Calu3 (cell line): ENCODE measurements at regions not wholly inside any gene's neighbourhood (a gene's known extent, or its start where the extent isn't known, plus 50 kb on each side); places are given as distances from the start of the nearest gene placed in this dataset.

Source experiments
- BruUV-seq: library from RNA; stranded (reverse); fragments of 400-500 nt; replicated peaks from 2 replicates; lab custom pipeline; 2021; lab: Mats Ljungman, UMichigan
- CTCF ChIA-PET: fragments of 300-600 bp; sonication (Branson Sonifier 250); formaldehyde crosslinking; loops from one replicate; lab custom pipeline; 2022; ENCODE audit warnings: antibody characterized with exemption; lab: Charles Lee
- DNase-seq: peaks from one replicate; pipeline ENCODE4 v3.0.0; 2022
- H3K27ac Mint-ChIP-seq: one replicate; pipeline ENCODE4 v1.8.0; 2022; ENCODE audit warnings: mixed read lengths; ENCODE audit not compliant: unreplicated experiment
- H3K27me3 Mint-ChIP-seq: one replicate; pipeline ENCODE4 v1.8.0; 2022; ENCODE audit warnings: mixed read lengths; ENCODE audit not compliant: unreplicated experiment
- H3K36me3 Mint-ChIP-seq: one replicate; pipeline ENCODE4 v1.8.0; 2022; ENCODE audit warnings: mild to moderate bottlenecking, moderate library complexity, mixed read lengths; ENCODE audit not compliant: insufficient read depth, unreplicated experiment
- H3K4me1 Mint-ChIP-seq: one replicate; pipeline ENCODE4 v1.8.0; 2022; ENCODE audit warnings: mild to moderate bottlenecking, low read depth, mixed read lengths; ENCODE audit not compliant: unreplicated experiment
- H3K4me3 Mint-ChIP-seq: one replicate; pipeline ENCODE4 v1.8.0; 2022; ENCODE audit warnings: mild to moderate bottlenecking, low read depth, moderate library complexity, mixed read lengths; ENCODE audit not compliant: unreplicated experiment
- H3K9me3 Mint-ChIP-seq: one replicate; pipeline ENCODE4 v1.8.0; 2022; ENCODE audit warnings: low read depth, mixed read lengths; ENCODE audit not compliant: unreplicated experiment
- CTCF ChIP-seq: fragments of 200-600 bp; IDR thresholded peaks from one replicate; pipeline ENCODE4 v1.8.0; 2022; ENCODE audit warnings: antibody characterized with exemption; ENCODE audit not compliant: unreplicated experiment
- intact Hi-C: fragments of 100-400 bp; cut with micrococcal nuclease; formaldehyde crosslinking; loops from one replicate; pipeline ENCODE4 v1.10.0; 2022; ENCODE audit not compliant: unreplicated experiment

GRCh38 chr10:8531116-8531515 lies 476.6 kb downstream of the GATA3 start:
- H3K27ac Mint-ChIP-seq = no peak overlapping the region
- H3K27me3 Mint-ChIP-seq = no peaks in the 10 kb centered on the region
- intact Hi-C loops = no loop called here
- no peak for DNase-seq
- BruUV-seq = no TSS peak
- H3K4me3 Mint-ChIP-seq = no peak overlapping the region
- CTCF ChIA-PET = no interaction called here
- H3K4me1 Mint-ChIP-seq = no peaks in the 10 kb centered on the region
- H3K36me3 Mint-ChIP-seq = no peaks in the 10 kb centered on the region
- H3K9me3 Mint-ChIP-seq = no peaks in the 10 kb centered on the region
- TF ChIP-seq CTCF = no peak

- Mint-ChIP-seq H3K9me3 (no peaks in the 10 kb centered on the region), H3K4me1 (no peaks in the 10 kb centered on the region), H3K27ac (no peak overlapping the region), H3K36me3 (no peaks in the 10 kb centered on the region), H3K27me3 (no peaks in the 10 kb centered on the region), H3K4me3 (no peak overlapping the region)
- intact Hi-C loops = no loop called here
- CTCF ChIA-PET = no interaction called here
- TF ChIP-seq CTCF = no peak
- BruUV-seq = no TSS peak
- no peak for DNase-seq
Observed at GRCh38 chr10:8532647-8533046, 478.2 kb downstream of the GATA3 start.

- H3K36me3 Mint-ChIP-seq = no peaks in the 10 kb centered on the region
- H3K27me3 Mint-ChIP-seq = no peaks in the 10 kb centered on the region
- no TSS peak for BruUV-seq
- H3K27ac Mint-ChIP-seq = no peak overlapping the region
- intact Hi-C loops = no loop called here
- DNase-seq = no peak
- H3K9me3 Mint-ChIP-seq = no peaks in the 10 kb centered on the region
- H3K4me3 Mint-ChIP-seq = no peak overlapping the region
- TF ChIP-seq CTCF = no peak
- no peaks in the 10 kb centered on the region for H3K4me1 Mint-ChIP-seq
- CTCF ChIA-PET = no interaction called here
Observed at GRCh38 chr10:8533462-8533861, 479.0 kb downstream of the GATA3 start.

- intact Hi-C loops = no loop called here
- Mint-ChIP-seq H3K27me3 (no peaks in the 10 kb centered on the region), H3K27ac (no peak overlapping the region), H3K4me1 (peaks cover 3% of the 10 kb centered on the region), H3K36me3 (no peaks in the 10 kb centered on the region), H3K4me3 (no peak overlapping the region), H3K9me3 (peaks cover under 1% of the 10 kb centered on the region)
- no peak for DNase-seq
- no TSS peak for BruUV-seq
- TF ChIP-seq CTCF = no peak
- CTCF ChIA-PET = no interaction called here
Observed at GRCh38 chr10:8534096-8534495, 479.6 kb downstream of the GATA3 start.
